Large intestine (tissue), 3 donors: ENCODE measurements at regions not wholly inside any gene's neighbourhood (a gene's known extent, or its start where the extent isn't known, plus 50 kb on each side); places are given as distances from the start of the nearest gene placed in this dataset.

Experiments used
- DNase-seq, 2 donors: peaks; one replicate each; pipeline versions ENCODE4 v3.0.0 to v3.0.0-alpha.2; 2013
- H3K27ac ChIP-seq: one replicate; pipeline ENCODE4 v1.5.1; 2013; ENCODE audit warnings: low read length
- H3K27me3 ChIP-seq: 2 replicates; pipeline ENCODE4 v1.6.1; 2013; ENCODE audit warnings: low read length; ENCODE audit not compliant: control insufficient read depth, insufficient read depth
- H3K36me3 ChIP-seq: 2 replicates; pipeline ENCODE4 v1.6.1; 2013; ENCODE audit warnings: low read length; ENCODE audit not compliant: control insufficient read depth, insufficient read depth
- H3K4me1 ChIP-seq: one replicate; pipeline ENCODE4 v1.6.1; 2013; ENCODE audit warnings: low read length; ENCODE audit not compliant: control insufficient read depth, insufficient read depth
- H3K4me3 ChIP-seq: one replicate; pipeline ENCODE4 v1.5.1; 2013; ENCODE audit warnings: low read length
- H3K9me3 ChIP-seq: one replicate; pipeline ENCODE4 v1.6.1; 2013; ENCODE audit warnings: mild to moderate bottlenecking, low read depth, low read length, moderate library complexity; ENCODE audit not compliant: control insufficient read depth
- WGBS: methylation state at CpG from one replicate; pipeline ENCODE4 v1.1.5; 2013; ENCODE audit warnings: low lambda C conversion rate; ENCODE audit not compliant: insufficient coverage; 5-methylcytosine and 5-hydroxymethylcytosine counted together

GRCh38 chr2:223508372-223508771 is 93.8 kb downstream of the SCG2 start:
- Histone ChIP-seq H3K9me3 (no peaks in the 10 kb centered on the region), H3K4me3 (no peak overlapping the region), H3K27me3 (no peaks in the 10 kb centered on the region), H3K27ac (no peak overlapping the region), H3K36me3 (no peaks in the 10 kb centered on the region), H3K4me1 (no peaks in the 10 kb centered on the region)
- WGBS, result 80% methylated on average over 1 of the region's 3 CpGs
- no peak for DNase-seq

DNA sequence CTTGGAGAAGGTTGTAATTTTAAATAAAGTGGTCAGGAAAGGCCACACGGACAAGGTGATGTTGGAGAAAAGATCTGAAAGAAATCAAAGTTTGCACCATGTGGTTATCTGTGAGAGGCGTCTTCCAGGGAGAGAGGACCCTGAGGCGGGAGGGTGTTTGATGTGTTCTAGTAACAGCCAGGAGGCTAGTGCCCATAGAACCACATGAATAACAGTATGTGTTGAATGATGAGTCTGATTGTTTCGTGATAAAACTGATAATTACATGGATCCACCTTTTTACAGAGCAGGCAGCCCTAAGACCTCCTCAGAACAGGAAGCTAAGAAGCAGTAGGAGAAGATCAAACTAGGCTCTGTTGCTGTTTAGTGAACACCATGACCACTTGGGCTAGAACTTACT is 91.4 kb downstream of the SCG2 start:
- Histone ChIP-seq H3K4me1 (no peaks in the 10 kb centered on the region), H3K36me3 (no peaks in the 10 kb centered on the region), H3K27me3 (no peaks in the 10 kb centered on the region), H3K27ac (no peak overlapping the region), H3K9me3 (no peaks in the 10 kb centered on the region), H3K4me3 (no peak overlapping the region)
- no CpG with 5 or more reads among the region's 4 CpGs for WGBS
- no peak for DNase-seq

- WGBS, result 87% methylated on average over 3 of the region's 4 CpGs
- H3K4me3 ChIP-seq, result no peak overlapping the region
- no peak overlapping the region for H3K27ac ChIP-seq
- no peaks in the 10 kb centered on the region for H3K27me3 ChIP-seq
- no peak for DNase-seq
- H3K4me1 ChIP-seq, result no peaks in the 10 kb centered on the region
- H3K36me3 ChIP-seq, result no peaks in the 10 kb centered on the region
- H3K9me3 ChIP-seq, result no peaks in the 10 kb centered on the region
Observed at GRCh38 chr2:223511168-223511567, 91.0 kb downstream of the SCG2 start.

DNA sequence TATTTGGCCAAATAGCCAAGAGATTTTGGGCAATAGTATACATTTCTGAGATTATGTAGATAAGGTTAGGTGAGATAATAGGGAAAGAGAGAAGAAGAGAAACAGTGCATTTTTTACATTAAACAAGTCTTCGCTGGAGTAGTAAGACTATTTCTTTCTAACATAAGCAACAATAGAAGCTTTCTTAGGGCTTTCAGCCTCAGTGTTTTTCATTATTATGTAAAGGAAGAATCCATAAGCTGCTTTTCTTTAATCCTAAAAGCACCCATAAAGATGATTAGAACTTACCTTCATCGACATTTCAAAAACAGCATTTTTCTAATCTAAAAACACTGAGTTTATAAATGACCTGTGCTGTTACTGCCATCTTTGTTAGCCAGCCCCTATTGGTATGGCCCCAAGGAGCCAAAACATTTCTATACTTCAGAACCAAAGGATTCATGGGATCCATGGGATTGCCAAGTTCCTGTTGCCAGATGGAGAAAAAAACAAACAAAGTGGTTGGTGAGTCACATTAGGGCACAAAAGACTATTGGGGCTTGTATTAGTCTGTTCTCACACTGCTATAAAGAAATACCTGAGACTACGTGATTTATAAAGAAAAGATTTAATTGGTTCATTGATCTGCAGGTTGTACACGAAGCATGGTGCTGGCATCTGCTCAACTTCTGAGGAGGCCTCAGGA is 88.2 kb downstream of the SCG2 start:
- no peak for DNase-seq
- H3K4me1 ChIP-seq, result no peaks in the 10 kb centered on the region
- no peaks in the 10 kb centered on the region for H3K9me3 ChIP-seq
- H3K36me3 ChIP-seq, result no peaks in the 10 kb centered on the region
- H3K27ac ChIP-seq, result no peak overlapping the region
- no peaks in the 10 kb centered on the region for H3K27me3 ChIP-seq
- H3K4me3 ChIP-seq, result no peak overlapping the region
- WGBS, result 100% methylated on average over 2 of the region's 4 CpGs

GRCh38 chr2:223519471-223519870 is 82.7 kb downstream of the SCG2 start:
- Histone ChIP-seq H3K4me1 (no peaks in the 10 kb centered on the region), H3K27me3 (no peaks in the 10 kb centered on the region), H3K27ac (no peak overlapping the region), H3K4me3 (no peak overlapping the region), H3K9me3 (no peaks in the 10 kb centered on the region), H3K36me3 (no peaks in the 10 kb centered on the region)
- DNase-seq, result no peak

DNA sequence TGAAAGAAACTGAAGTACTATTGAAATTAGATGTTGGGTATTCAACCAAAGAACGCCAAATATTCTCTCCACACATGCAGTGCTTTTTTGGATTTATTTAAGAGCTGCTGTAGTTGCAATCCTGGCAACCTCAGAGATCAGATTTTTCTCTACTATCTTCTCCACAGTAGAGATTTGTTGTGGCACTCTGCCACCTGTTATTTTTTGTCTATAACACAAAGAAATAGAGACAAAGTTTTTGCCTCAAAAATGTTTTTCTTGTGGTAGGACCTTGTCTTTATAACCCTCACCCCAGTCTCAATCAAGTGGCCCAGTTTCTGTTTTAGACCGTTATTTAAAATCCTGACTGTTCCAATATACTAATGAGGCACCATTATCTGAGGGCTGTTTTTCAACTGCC is 79.4 kb downstream of the SCG2 start:
- H3K4me3 ChIP-seq, result no peak overlapping the region
- no peaks in the 10 kb centered on the region for H3K36me3 ChIP-seq
- H3K4me1 ChIP-seq, result no peaks in the 10 kb centered on the region
- H3K27ac ChIP-seq, result no peak overlapping the region
- no peaks in the 10 kb centered on the region for H3K9me3 ChIP-seq
- H3K27me3 ChIP-seq, result no peaks in the 10 kb centered on the region
- DNase-seq, result no peak
- WGBS, result 71% methylated on average over 1 of the region's 2 CpGs

- Histone ChIP-seq H3K9me3 (no peaks in the 10 kb centered on the region), H3K4me3 (no peak overlapping the region), H3K4me1 (no peaks in the 10 kb centered on the region), H3K27ac (no peak overlapping the region), H3K27me3 (no peaks in the 10 kb centered on the region), H3K36me3 (no peaks in the 10 kb centered on the region)
- DNase-seq, result no peak
- 73% methylated on average over 2 of the region's 4 CpGs for WGBS
Observed at GRCh38 chr2:223523551-223524001, 78.6 kb downstream of the SCG2 start.

DNA sequence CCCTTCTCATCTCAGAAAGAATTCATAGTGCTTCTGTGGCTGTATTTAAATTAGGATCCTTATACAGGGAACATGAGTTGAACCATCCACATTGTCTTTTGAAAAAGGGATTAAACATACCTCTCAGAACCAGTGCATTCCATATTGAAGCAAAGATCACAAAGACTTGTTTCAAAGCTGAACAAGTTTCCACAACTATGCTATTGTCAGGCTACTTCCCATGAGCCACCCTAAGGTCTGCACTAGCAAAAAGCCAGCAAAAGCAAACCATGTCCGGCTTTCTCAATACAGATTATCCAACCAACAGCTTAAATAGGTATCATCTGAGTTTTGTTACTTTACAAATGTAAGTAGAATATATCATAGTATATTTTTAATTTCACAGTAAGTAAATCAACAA is 78.1 kb downstream of the SCG2 start:
- no peak for DNase-seq
- no peaks in the 10 kb centered on the region for H3K27me3 ChIP-seq
- no peak overlapping the region for H3K4me3 ChIP-seq
- WGBS, result 100% methylated on average over 1 of the region's 1 CpG
- H3K9me3 ChIP-seq, result no peaks in the 10 kb centered on the region
- no peaks in the 10 kb centered on the region for H3K4me1 ChIP-seq
- no peaks in the 10 kb centered on the region for H3K36me3 ChIP-seq
- H3K27ac ChIP-seq, result no peak overlapping the region

- H3K27me3 ChIP-seq, result no peaks in the 10 kb centered on the region
- no peaks in the 10 kb centered on the region for H3K9me3 ChIP-seq
- H3K4me1 ChIP-seq, result no peaks in the 10 kb centered on the region
- no peaks in the 10 kb centered on the region for H3K36me3 ChIP-seq
- H3K27ac ChIP-seq, result no peak overlapping the region
- H3K4me3 ChIP-seq, result no peak overlapping the region
- DNase-seq, result no peak
Observed at GRCh38 chr2:223526106-223526505, 76.1 kb downstream of the SCG2 start.

GRCh38 chr2:223528036-223528435 is 74.1 kb downstream of the SCG2 start:
- H3K4me1 ChIP-seq, result no peaks in the 10 kb centered on the region
- no peak for DNase-seq
- no peak overlapping the region for H3K27ac ChIP-seq
- WGBS, result 100% methylated on average over 1 of the region's 5 CpGs
- H3K36me3 ChIP-seq, result no peaks in the 10 kb centered on the region
- H3K4me3 ChIP-seq, result no peak overlapping the region
- H3K27me3 ChIP-seq, result no peaks in the 10 kb centered on the region
- H3K9me3 ChIP-seq, result no peaks in the 10 kb centered on the region

- no peaks in the 10 kb centered on the region for H3K9me3 ChIP-seq
- no peak overlapping the region for H3K27ac ChIP-seq
- DNase-seq, result no peak
- H3K27me3 ChIP-seq, result no peaks in the 10 kb centered on the region
- H3K4me3 ChIP-seq, result no peak overlapping the region
- H3K4me1 ChIP-seq, result no peaks in the 10 kb centered on the region
- no peaks in the 10 kb centered on the region for H3K36me3 ChIP-seq
- WGBS, result no CpG with 5 or more reads among the region's 3 CpGs
Observed at GRCh38 chr2:223529696-223530095, 72.5 kb downstream of the SCG2 start.
